CD4-positive, alpha-beta T cell treated with Interleukin-4 for 1 hour (primary cell): ENCODE measurements at regions not wholly inside any gene's neighbourhood (a gene's known extent, or its start where the extent isn't known, plus 50 kb on each side); places are given as distances from the start of the nearest gene placed in this dataset.
"Not testable (repeated sequence)": the region's sequence is repeated elsewhere in the genome, so short reads cannot be mapped to it uniquely, and the experiment has no call there.

Source experiments
- DNase-seq, 2 donors: peaks; one replicate each; pipeline ENCODE4 v3.0.0-alpha.2; 2020 to 2022

GRCh38 chrX:129071390-129071789, 451.9 kb downstream of the SMARCA1 start:
- DNase-seq = no peak

- DNase-seq = no peak
Observed at GRCh38 chrX:129065895-129066294, 457.4 kb downstream of the SMARCA1 start.

- DNase-seq = no peak
Observed at GRCh38 chrX:129058405-129058804, 464.9 kb downstream of the SMARCA1 start.

GRCh38 chrX:129043138-129043537, 480.2 kb downstream of the SMARCA1 start:
- DNase-seq = no peak

- DNase-seq = no peak
Observed at GRCh38 chrX:129041319-129041718, 482.0 kb downstream of the SMARCA1 start.

- DNase-seq = no peak
Observed at GRCh38 chrX:129040124-129040523, 483.2 kb downstream of the SMARCA1 start.

GRCh38 chrX:129039176-129039575, 484.1 kb downstream of the SMARCA1 start:
- no peak for DNase-seq

- DNase-seq = no peak
Observed at GRCh38 chrX:129037389-129037788, 485.9 kb downstream of the SMARCA1 start.

- DNase-seq = no peak
Observed at GRCh38 chrX:129035180-129035579, 488.1 kb downstream of the SMARCA1 start.

- DNase-seq = no peak
Observed at GRCh38 chrX:129034196-129034595, 489.1 kb downstream of the SMARCA1 start.

- no peak for DNase-seq
Observed at GRCh38 chrX:129026202-129026601, 497.1 kb downstream of the SMARCA1 start.

GRCh38 chrX:129025376-129025775, 497.9 kb downstream of the SMARCA1 start:
- DNase-seq = no peak

GRCh38 chrX:129019412-129019811, 503.9 kb downstream of the SMARCA1 start:
- DNase-seq = no peak

GRCh38 chrX:129015381-129015780, 507.9 kb downstream of the SMARCA1 start:
- no peak for DNase-seq

- no peak for DNase-seq
Observed at GRCh38 chrX:129013574-129013973, 509.7 kb downstream of the SMARCA1 start.

GRCh38 chrX:129007631-129008030, 515.7 kb downstream of the SMARCA1 start:
- no peak for DNase-seq

GRCh38 chrX:129006491-129006890, 516.8 kb downstream of the SMARCA1 start:
- DNase-seq = no peak

- no peak for DNase-seq
Observed at GRCh38 chrX:129000797-129001196, 522.5 kb downstream of the SMARCA1 start.

- DNase-seq = no peak
Observed at GRCh38 chrX:129000018-129000417, 523.3 kb downstream of the SMARCA1 start.

- no peak for DNase-seq
Observed at GRCh38 chrX:128992107-128992971, 531.0 kb downstream of the SMARCA1 start.

- no peak for DNase-seq
Observed at GRCh38 chrX:128975745-128976144, 547.5 kb downstream of the SMARCA1 start.

GRCh38 chrX:128973033-128973432, 550.3 kb downstream of the SMARCA1 start:
- no peak for DNase-seq

- no peak for DNase-seq
Observed at GRCh38 chrX:128961290-128961689, 562.0 kb downstream of the SMARCA1 start.

GRCh38 chrX:128954697-128955096, 568.6 kb downstream of the SMARCA1 start:
- DNase-seq = not testable (repeated sequence)

- DNase-seq = no peak
Observed at GRCh38 chrX:128931071-128931470, 592.2 kb downstream of the SMARCA1 start.
